HFF-Myc (cell line): ENCODE measurements at regions not wholly inside any gene's neighbourhood (a gene's known extent, or its start where the extent isn't known, plus 50 kb on each side); places are given as distances from the start of the nearest gene placed in this dataset.

Experiments used
- DNase-seq: peaks from one replicate; pipeline ENCODE4 v3.0.0-alpha.2; 2011; ENCODE audit warnings: low read depth; ENCODE audit errors: extremely low read depth
- H3K4me3 ChIP-seq: replicated peaks from 2 replicates; pipeline ENCODE4 v1.5.1; 2011; ENCODE audit warnings: low read depth, mild to moderate bottlenecking, control low read depth, low read length
- CTCF ChIP-seq: IDR thresholded peaks from 2 replicates; pipeline ENCODE4 v1.5.1; 2012; ENCODE audit warnings: mild to moderate bottlenecking, low read depth, low read length, control low read depth; ENCODE audit errors: missing control alignments

- no peak for TF ChIP-seq CTCF
These were observed 268.7 kb upstream of the ATP5MC3 start for GRCh38 chr2:175450029-175450760.

GRCh38 chr2:175449616-175450015 lies 268.1 kb upstream of the ATP5MC3 start:
- no peak overlapping the region for H3K4me3 ChIP-seq
- no peak for DNase-seq
- TF ChIP-seq CTCF, result no peak

More at GRCh38 chr2:175450029-175450760, 268.7 kb upstream of the ATP5MC3 start:
- H3K4me3 ChIP-seq, result no peak overlapping the region
- no peak for DNase-seq

GRCh38 chr2:175446201-175446600 lies 264.7 kb upstream of the ATP5MC3 start:
- no peak for TF ChIP-seq CTCF
- DNase-seq, result no peak
- H3K4me3 ChIP-seq, result no peak overlapping the region

GRCh38 chr2:175445281-175445680 lies 263.8 kb upstream of the ATP5MC3 start:
- H3K4me3 ChIP-seq, result no peak overlapping the region
- no peak for TF ChIP-seq CTCF
- no peak for DNase-seq

GRCh38 chr2:175442441-175442840 lies 260.9 kb upstream of the ATP5MC3 start:
- no peak for TF ChIP-seq CTCF

GRCh38 chr2:175441181-175441761 lies 259.8 kb upstream of the ATP5MC3 start:
- no peak for DNase-seq
- no peak overlapping the region for H3K4me3 ChIP-seq
- TF ChIP-seq CTCF, result no peak

More at GRCh38 chr2:175442441-175442840, 260.9 kb upstream of the ATP5MC3 start:
- no peak overlapping the region for H3K4me3 ChIP-seq
- no peak for DNase-seq
